GM23338 (cell line): ENCODE measurements at regions not wholly inside any gene's neighbourhood (a gene's known extent, or its start where the extent isn't known, plus 50 kb on each side); places are given as distances from the start of the nearest gene placed in this dataset.
"Not testable (repeated sequence)": the region's sequence is repeated elsewhere in the genome, so short reads cannot be mapped to it uniquely, and the experiment has no call there.

ENCODE experiments used
- ATAC-seq: fragments of 200-7000 bp; cut with Tn5 transposase; 3 replicates; pipeline ENCODE4 v1.9.1; 2020
- DNase-seq: peaks from one replicate; pipeline ENCODE4 v3.0.0-alpha.2; 2015; ENCODE audit warnings: low spot score
- H2AFZ ChIP-seq: fragments of 200-600 bp; sonication (generic); 2 replicates; pipeline ENCODE4 v1.8.0; 2016; ENCODE audit warnings: antibody characterized with exemption, mild to moderate bottlenecking, moderate library complexity
- H3F3A ChIP-seq: fragments of 200-600 bp; sonication (generic); replicated peaks from 2 replicates; pipeline ENCODE4 v1.8.0; 2017; ENCODE audit warnings: antibody characterized with exemption, mixed run types, low read depth
- H3K27ac ChIP-seq: fragments of 200-600 bp; sonication (generic); 2 replicates; pipeline ENCODE4 v1.6.1; 2016; ENCODE audit warnings: low read depth
- H3K27me3 ChIP-seq: fragments of 200-600 bp; sonication (generic); 2 replicates; pipeline ENCODE4 v1.8.0; 2016; ENCODE audit warnings: mild to moderate bottlenecking, mixed run types, moderate library complexity; ENCODE audit not compliant: insufficient read depth
- H3K36me3 ChIP-seq: fragments of 200-600 bp; sonication (generic); 2 replicates; pipeline ENCODE4 v1.8.0; 2016; ENCODE audit warnings: mild to moderate bottlenecking; ENCODE audit not compliant: insufficient read depth
- H3K4me1 ChIP-seq: fragments of 200-600 bp; sonication (generic); 2 replicates; pipeline ENCODE4 v1.8.0; 2016; ENCODE audit warnings: mild to moderate bottlenecking, moderate library complexity; ENCODE audit not compliant: insufficient read depth
- H3K4me2 ChIP-seq: fragments of 200-600 bp; sonication (generic); 2 replicates; pipeline ENCODE4 v1.7.1; 2017; ENCODE audit warnings: mixed run types
- H3K4me3 ChIP-seq: fragments of 200-600 bp; sonication (generic); 2 replicates; pipeline ENCODE4 v1.6.1; 2016; ENCODE audit warnings: mixed run types
- H3K79me2 ChIP-seq: fragments of 200-600 bp; sonication (generic); replicated peaks from 2 replicates; pipeline ENCODE4 v1.8.0; 2017; ENCODE audit warnings: mild to moderate bottlenecking; ENCODE audit not compliant: insufficient read depth
- H3K9me2 ChIP-seq: fragments of 200-600 bp; sonication (generic); 2 replicates; pipeline ENCODE4 v1.8.0; 2017; ENCODE audit not compliant: insufficient read depth
- H4K20me1 ChIP-seq: fragments of 200-600 bp; sonication (generic); replicated peaks from 2 replicates; pipeline ENCODE4 v1.8.0; 2017; ENCODE audit warnings: mild to moderate bottlenecking; ENCODE audit not compliant: insufficient read depth
- H3K27ac Mint-ChIP-seq: 2 replicates; pipeline ENCODE4 v1.8.0; 2020; ENCODE audit warnings: inconsistent platforms, mild to moderate bottlenecking, moderate library complexity, mixed read lengths
- H3K27me3 Mint-ChIP-seq: 3 replicates; pipeline ENCODE4 v1.8.0; 2022; ENCODE audit warnings: low read depth, mild to moderate bottlenecking, moderate library complexity, mixed read lengths, inconsistent platforms; ENCODE audit not compliant: insufficient read depth, poor library complexity
- H3K36me3 Mint-ChIP-seq: 3 replicates; pipeline ENCODE4 v1.8.0; 2021; ENCODE audit warnings: low read depth, mild to moderate bottlenecking, inconsistent platforms, moderate library complexity, mixed read lengths
- H3K4me1 Mint-ChIP-seq: 3 replicates; pipeline ENCODE4 v1.8.0; 2020; ENCODE audit warnings: mild to moderate bottlenecking, inconsistent platforms, mixed read lengths
- H3K4me3 Mint-ChIP-seq: 3 replicates; pipeline ENCODE4 v1.8.0; 2021; ENCODE audit warnings: moderate library complexity, mild to moderate bottlenecking, inconsistent platforms, mixed read lengths
- H3K9me3 Mint-ChIP-seq: 3 replicates; pipeline ENCODE4 v1.8.0; 2020; ENCODE audit warnings: moderate library complexity, mild to moderate bottlenecking, inconsistent platforms, mixed read lengths
- CREB1 ChIP-seq: fragments of 250-450 bp; sonication (Bioruptor Pico); IDR thresholded peaks from 2 replicates; pipeline ENCODE4 v1.5.0; 2020; ENCODE audit warnings: low read depth, mild to moderate bottlenecking, moderate library complexity
- JUNB ChIP-seq: IDR thresholded peaks from one replicate; pipeline ENCODE4 v1.6.1; 2016; ENCODE audit warnings: antibody characterized with exemption; ENCODE audit not compliant: unreplicated experiment
- ZNF114 ChIP-seq: fragments of 250-450 bp; sonication (Bioruptor Pico); IDR thresholded peaks from 2 replicates; pipeline ENCODE4 v1.5.0; 2020; ENCODE audit warnings: mild to moderate bottlenecking, moderate library complexity
- TF ChIP-seq, protein P1 (sequence below), 2 experiments: fragments of 200-600 bp in 1 of 2; sonication (generic) in 1 of 2; conservative IDR thresholded peaks; 2 replicates each; pipeline versions ENCODE4 v1.5.1 to v1.6.1; 2016 to 2017; ENCODE audit warnings: antibody characterized with exemption in 2 of 2, low read depth in 2 of 2, mild to moderate bottlenecking in 2 of 2, moderate library complexity in 1 of 2
- TF ChIP-seq, protein P2 (sequence below): IDR thresholded peaks from one replicate; pipeline ENCODE4 v1.6.1; 2018; ENCODE audit warnings: antibody characterized with exemption; ENCODE audit not compliant: unreplicated experiment
- TF ChIP-seq, protein P3 (sequence below): IDR thresholded peaks from 2 replicates; pipeline ENCODE4 v1.6.1; 2016; ENCODE audit warnings: antibody characterized with exemption

DNA sequence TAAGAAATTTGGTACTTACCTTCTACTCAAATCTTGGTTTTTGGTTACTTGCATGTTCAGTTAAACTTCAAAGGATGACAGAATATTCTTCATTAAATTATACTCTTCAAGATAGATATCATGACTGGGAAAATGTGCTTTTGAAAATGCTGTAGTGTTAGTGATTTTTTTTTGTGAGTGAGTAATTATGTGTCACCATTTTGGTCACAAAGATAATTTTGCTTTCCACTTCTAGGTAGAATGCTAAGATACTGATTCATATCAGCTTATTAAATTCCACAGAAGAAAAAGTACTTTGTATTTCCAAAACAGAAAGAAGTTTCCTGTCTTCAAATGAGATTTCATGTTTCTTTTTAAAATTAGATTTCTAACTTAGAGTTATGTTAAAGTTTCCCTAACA is 61.2 kb downstream of the ATXN7L3B start:
- no peak overlapping the region for H2AFZ ChIP-seq
- Mint-ChIP-seq H3K9me3 (peaks cover 28% of the 10 kb centered on the region), H3K4me1 (no peaks in the 10 kb centered on the region), H3K4me3 (no peak overlapping the region), H3K27ac (no peak overlapping the region), H3K27me3 (no peaks in the 10 kb centered on the region), H3K36me3 (peaks cover 18% of the 10 kb centered on the region)
- H3K36me3 ChIP-seq = no peaks in the 10 kb centered on the region
- TF ChIP-seq, protein P1, sequence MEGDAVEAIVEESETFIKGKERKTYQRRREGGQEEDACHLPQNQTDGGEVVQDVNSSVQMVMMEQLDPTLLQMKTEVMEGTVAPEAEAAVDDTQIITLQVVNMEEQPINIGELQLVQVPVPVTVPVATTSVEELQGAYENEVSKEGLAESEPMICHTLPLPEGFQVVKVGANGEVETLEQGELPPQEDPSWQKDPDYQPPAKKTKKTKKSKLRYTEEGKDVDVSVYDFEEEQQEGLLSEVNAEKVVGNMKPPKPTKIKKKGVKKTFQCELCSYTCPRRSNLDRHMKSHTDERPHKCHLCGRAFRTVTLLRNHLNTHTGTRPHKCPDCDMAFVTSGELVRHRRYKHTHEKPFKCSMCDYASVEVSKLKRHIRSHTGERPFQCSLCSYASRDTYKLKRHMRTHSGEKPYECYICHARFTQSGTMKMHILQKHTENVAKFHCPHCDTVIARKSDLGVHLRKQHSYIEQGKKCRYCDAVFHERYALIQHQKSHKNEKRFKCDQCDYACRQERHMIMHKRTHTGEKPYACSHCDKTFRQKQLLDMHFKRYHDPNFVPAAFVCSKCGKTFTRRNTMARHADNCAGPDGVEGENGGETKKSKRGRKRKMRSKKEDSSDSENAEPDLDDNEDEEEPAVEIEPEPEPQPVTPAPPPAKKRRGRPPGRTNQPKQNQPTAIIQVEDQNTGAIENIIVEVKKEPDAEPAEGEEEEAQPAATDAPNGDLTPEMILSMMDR (conservative IDR thresholded peaks at IDR 0.05; ENCODE audit: low read depth in 2 of 2) = no peak
- TF ChIP-seq ZNF114 (CRISPR knock-in tag) (no peak), JUNB (no peak)
- TF ChIP-seq, protein P2, sequence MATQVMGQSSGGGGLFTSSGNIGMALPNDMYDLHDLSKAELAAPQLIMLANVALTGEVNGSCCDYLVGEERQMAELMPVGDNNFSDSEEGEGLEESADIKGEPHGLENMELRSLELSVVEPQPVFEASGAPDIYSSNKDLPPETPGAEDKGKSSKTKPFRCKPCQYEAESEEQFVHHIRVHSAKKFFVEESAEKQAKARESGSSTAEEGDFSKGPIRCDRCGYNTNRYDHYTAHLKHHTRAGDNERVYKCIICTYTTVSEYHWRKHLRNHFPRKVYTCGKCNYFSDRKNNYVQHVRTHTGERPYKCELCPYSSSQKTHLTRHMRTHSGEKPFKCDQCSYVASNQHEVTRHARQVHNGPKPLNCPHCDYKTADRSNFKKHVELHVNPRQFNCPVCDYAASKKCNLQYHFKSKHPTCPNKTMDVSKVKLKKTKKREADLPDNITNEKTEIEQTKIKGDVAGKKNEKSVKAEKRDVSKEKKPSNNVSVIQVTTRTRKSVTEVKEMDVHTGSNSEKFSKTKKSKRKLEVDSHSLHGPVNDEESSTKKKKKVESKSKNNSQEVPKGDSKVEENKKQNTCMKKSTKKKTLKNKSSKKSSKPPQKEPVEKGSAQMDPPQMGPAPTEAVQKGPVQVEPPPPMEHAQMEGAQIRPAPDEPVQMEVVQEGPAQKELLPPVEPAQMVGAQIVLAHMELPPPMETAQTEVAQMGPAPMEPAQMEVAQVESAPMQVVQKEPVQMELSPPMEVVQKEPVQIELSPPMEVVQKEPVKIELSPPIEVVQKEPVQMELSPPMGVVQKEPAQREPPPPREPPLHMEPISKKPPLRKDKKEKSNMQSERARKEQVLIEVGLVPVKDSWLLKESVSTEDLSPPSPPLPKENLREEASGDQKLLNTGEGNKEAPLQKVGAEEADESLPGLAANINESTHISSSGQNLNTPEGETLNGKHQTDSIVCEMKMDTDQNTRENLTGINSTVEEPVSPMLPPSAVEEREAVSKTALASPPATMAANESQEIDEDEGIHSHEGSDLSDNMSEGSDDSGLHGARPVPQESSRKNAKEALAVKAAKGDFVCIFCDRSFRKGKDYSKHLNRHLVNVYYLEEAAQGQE = no peak
- TF ChIP-seq, protein P3, sequence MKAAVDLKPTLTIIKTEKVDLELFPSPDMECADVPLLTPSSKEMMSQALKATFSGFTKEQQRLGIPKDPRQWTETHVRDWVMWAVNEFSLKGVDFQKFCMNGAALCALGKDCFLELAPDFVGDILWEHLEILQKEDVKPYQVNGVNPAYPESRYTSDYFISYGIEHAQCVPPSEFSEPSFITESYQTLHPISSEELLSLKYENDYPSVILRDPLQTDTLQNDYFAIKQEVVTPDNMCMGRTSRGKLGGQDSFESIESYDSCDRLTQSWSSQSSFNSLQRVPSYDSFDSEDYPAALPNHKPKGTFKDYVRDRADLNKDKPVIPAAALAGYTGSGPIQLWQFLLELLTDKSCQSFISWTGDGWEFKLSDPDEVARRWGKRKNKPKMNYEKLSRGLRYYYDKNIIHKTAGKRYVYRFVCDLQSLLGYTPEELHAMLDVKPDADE = no peak
- H3K79me2 ChIP-seq = no peaks in the 10 kb centered on the region
- no peak for ATAC-seq
- no peak overlapping the region for H3K4me3 ChIP-seq
- DNase-seq = no peak
- no peaks in the 10 kb centered on the region for H4K20me1 ChIP-seq
- H3K4me1 ChIP-seq = no peaks in the 10 kb centered on the region
- no peaks in the 10 kb centered on the region; the same call in 1 of the 2 replicates for H3K9me2 ChIP-seq
- no peaks in the 10 kb centered on the region for H3K27me3 ChIP-seq
- H3F3A ChIP-seq = no peaks in the 10 kb centered on the region
- H3K4me2 ChIP-seq = no peak overlapping the region
- no peak overlapping the region for H3K27ac ChIP-seq

DNA sequence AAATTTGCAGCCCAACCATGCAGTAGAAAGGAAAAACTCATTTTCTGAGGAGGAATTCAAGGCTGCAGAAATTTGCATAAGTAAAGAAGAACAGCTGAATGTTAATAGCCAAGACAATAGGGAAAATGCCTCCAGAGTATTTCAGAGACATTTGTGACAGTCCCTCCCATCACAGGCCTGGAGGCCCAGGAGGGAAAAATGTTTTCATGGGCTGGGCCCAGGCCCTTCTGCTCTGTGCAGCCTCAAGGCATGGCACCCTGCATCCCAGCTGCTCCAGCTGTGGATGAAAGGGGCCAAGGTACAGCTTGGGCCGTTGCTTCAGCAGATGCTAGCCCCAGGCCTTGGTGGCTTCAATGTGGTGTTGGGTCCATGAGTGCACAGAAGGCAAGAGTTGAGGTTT is 62.3 kb downstream of the ATXN7L3B start:
- H3K9me3 Mint-ChIP-seq = peaks cover 28% of the 10 kb centered on the region
- no peak for ATAC-seq
- no peak overlapping the region for H2AFZ ChIP-seq

DNA sequence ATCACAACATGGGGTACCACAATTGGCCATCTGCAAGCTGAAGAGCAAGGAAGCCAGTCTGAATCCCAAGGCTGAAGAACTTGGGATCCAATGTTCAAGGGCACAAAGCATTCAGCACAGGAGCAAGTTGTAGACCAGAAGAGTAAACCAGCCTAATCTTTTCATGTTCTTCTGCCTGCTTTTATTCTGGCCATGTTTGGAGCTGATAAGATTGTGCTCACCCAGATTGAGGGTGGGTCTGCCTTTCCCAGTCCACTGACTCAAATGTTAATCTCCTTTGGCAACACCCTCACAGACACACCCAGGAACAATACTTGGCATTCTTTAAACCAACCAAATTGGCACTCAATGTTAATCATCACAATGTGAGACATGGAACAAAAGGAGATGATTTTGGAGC is 63.2 kb downstream of the ATXN7L3B start:
- not testable (repeated sequence) for H3K27ac ChIP-seq, H3K27me3 Mint-ChIP-seq, H3K4me3 Mint-ChIP-seq, H3K27ac Mint-ChIP-seq, H4K20me1 ChIP-seq, H3K4me1 ChIP-seq, H3K4me2 ChIP-seq, H3F3A ChIP-seq, H3K4me3 ChIP-seq, H3K36me3 ChIP-seq, H3K4me1 Mint-ChIP-seq, H2AFZ ChIP-seq, H3K79me2 ChIP-seq, DNase-seq, H3K27me3 ChIP-seq, ATAC-seq, H3K9me2 ChIP-seq
- Mint-ChIP-seq H3K36me3 (peaks cover 18% of the 10 kb centered on the region), H3K9me3 (peaks cover 28% of the 10 kb centered on the region)

More for the DNA sequence above, 62.3 kb downstream of the ATXN7L3B start:
- Histone ChIP-seq H3K27me3 (no peaks in the 10 kb centered on the region), H3K4me3 (no peak overlapping the region), H3K4me2 (no peak overlapping the region), H3K36me3 (no peaks in the 10 kb centered on the region), H3K27ac (no peak overlapping the region), H4K20me1 (no peaks in the 10 kb centered on the region), H3K9me2 (no peaks in the 10 kb centered on the region; the same call in 1 of the 2 replicates), H3K4me1 (no peaks in the 10 kb centered on the region), H3F3A (no peaks in the 10 kb centered on the region), H3K79me2 (no peaks in the 10 kb centered on the region)
- no peak overlapping the region for H3K4me3 Mint-ChIP-seq
- peak; percentile 18 for DNase-seq
- no peaks in the 10 kb centered on the region for H3K4me1 Mint-ChIP-seq
- H3K27me3 Mint-ChIP-seq = no peaks in the 10 kb centered on the region
- H3K27ac Mint-ChIP-seq = no peak overlapping the region
- TF ChIP-seq, protein P3 = no peak
- no peak for TF ChIP-seq CREB1 (CRISPR knock-in tag)
- peaks cover 18% of the 10 kb centered on the region for H3K36me3 Mint-ChIP-seq
